Thyroid gland (tissue), 4 donors: ENCODE measurements at regions not wholly inside any gene's neighbourhood (a gene's known extent, or its start where the extent isn't known, plus 50 kb on each side); places are given as distances from the start of the nearest gene placed in this dataset.

Source experiments
- CTCF ChIP-seq, 6 experiments: fragments of 200-600 bp in 3 of 6; fragments of 450-650 bp in 3 of 6; sonication (generic) in 3 of 6; IDR thresholded peaks; one replicate each; pipeline ENCODE4 v1.5.1; 2016 to 2019; ENCODE audit warnings: antibody characterized with exemption in 6 of 6, mild to moderate bottlenecking in 2 of 6, inconsistent platforms in 1 of 6, moderate library complexity in 1 of 6
- POLR2A ChIP-seq, 2 donors: fragments of 450-650 bp; IDR thresholded peaks; one replicate each; pipeline ENCODE4 v1.6.1; 2017; ENCODE audit warnings: antibody characterized with exemption in 2 of 2, mild to moderate bottlenecking in 2 of 2, moderate library complexity in 1 of 2

GRCh38 chr13:22336460-22336859, 665.6 kb downstream of the FGF9 start:
- TF ChIP-seq CTCF (IDR thresholded peaks at IDR 0.05) (no peak), POLR2A (IDR thresholded peaks at IDR 0.05) (no peak)
